NCI-H69 (cell line): ENCODE measurements at regions not wholly inside any gene's neighbourhood (a gene's known extent, or its start where the extent isn't known, plus 50 kb on each side); places are given as distances from the start of the nearest gene placed in this dataset.
"Not testable (repeated sequence)": the region's sequence is repeated elsewhere in the genome, so short reads cannot be mapped to it uniquely, and the experiment has no call there.

ENCODE experiments used
- DNase-seq: peaks from one replicate; lab custom pipeline; 2025; lab: John Stamatoyannopoulos, UW

GRCh38 chr15:96052154-96052553 is 278.3 kb upstream of the NR2F2 start:
- DNase-seq, result no peak

DNA sequence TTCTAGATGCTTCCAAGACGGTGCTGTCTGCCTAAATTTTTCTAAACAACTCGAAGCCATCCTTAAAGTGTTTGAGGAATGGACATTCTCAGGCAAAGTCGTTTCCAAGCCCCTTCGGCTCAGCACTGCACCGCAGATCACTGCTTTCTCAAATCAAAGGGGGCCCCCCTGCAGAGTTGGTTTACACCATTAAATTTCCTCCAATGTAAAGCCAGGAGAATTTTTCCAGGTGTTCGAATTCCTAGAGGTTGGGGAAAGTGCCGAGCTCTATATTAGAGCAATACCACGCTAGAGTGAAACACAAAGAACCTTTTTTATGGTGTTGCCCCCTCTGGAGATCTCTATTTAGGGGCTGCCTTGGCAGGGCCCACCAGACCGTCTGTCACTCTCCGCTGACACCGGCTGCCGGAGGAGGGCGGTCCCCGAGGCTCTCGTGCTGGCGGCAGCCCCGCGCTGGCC is 277.9 kb upstream of the NR2F2 start:
- DNase-seq, result peak; percentile 34

DNA sequence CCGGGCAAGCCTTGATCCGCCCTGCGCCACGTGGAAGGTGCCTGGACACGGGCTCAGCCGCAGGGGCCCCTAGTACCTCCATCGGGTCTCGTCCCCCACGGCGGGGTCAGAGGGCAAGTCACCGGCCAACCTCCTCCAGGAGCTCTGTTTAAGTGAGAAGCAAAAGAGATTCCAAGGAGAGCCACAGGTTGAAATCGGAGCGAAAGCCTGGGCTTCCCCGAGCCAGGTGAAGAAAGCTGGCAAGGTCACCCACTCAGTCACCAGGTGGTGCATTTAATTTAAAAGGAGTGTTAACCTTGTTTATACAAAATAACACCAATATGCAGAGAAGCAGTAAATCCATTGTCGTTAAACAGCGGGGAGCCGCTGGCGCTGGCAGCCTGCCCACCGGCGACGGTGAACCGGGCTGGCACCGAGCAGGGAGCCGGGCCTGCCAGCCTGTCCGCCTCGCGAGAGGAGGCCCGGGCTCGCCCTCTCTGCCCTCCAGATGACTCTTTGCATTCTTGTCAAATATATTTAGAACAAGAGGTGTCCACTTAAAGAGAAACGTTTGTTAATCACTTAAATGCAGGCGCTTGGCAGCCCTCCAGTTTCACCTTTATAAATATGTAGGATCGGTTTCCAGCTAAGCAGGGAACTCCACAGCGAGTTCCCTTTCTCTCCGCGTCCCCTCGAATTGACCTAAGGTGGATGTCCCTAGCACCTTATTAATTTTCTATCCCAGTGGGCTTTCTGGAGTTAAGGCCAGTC is 277.3 kb upstream of the NR2F2 start:
- peak; percentile 77 for DNase-seq

DNA sequence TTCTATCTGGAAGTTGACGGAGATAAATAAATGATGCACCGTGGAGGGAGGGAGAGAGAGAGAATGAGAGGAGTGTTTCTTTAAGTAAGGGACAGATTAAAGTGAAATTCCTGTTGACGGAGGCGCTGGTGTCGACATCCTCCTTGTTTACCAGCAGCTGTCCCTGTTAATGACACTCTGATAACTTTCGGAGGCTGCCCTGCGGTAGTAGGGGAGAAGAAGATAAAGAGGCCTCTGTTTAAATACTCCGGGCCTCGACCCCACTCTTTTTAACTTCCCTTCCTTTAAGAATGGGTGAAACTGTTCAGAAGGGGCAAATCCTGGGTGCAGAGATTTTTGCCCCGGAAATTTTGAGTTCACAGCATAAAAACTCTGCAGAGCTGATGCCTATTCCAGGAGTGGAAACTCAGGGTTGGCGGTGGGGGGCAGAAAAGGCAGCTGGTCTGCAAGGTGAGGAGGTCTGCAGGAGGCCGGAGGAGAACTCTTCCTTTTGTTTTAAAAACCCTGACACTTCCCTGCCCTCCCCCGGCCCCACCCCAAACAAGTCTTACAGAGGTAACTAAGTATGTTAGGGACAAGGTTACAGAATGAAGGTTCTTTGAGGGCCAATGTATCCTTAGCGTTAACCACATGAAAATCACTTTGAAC is 276.6 kb upstream of the NR2F2 start:
- DNase-seq, result no peak

GRCh38 chr15:96054621-96055020 is 275.9 kb upstream of the NR2F2 start:
- peak; percentile 2 for DNase-seq

DNA sequence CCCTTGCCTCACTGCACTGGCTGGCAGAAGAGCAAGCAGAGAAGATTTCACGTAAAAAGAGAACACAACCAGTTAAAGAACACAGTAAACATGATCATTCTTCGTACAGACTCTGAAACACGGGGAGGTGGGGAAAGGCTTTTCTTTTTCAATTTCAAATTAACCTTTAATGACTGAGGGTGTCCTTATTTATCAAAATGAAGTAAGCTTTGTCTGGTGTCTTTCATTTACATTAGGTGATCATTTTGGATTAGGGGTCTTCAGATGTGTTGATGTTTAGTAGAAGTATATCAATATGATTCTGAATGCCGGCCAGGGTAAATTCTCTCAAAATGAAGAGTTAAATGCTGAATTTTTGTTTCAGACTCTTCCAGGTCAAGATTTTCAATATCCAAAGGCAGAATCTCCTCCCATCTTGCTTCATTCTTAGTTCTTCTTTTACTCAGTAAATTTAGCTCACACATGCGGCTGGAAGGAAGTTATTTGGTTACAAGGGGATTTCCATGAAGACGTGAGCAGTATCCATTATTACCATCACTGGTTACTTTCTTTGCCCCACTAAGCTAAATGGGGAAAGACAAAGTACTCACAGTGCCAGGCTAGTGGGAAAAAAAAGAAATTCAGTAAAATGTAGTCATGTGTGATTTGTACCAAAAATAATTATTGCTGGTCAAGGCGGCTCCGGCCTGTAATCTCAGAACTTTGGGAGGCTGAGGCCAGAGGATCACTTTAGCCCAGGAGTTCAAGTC is 272.2 kb upstream of the NR2F2 start:
- DNase-seq, result no peak

GRCh38 chr15:96058852-96059103 is 271.7 kb upstream of the NR2F2 start:
- DNase-seq, result not testable (repeated sequence)

DNA sequence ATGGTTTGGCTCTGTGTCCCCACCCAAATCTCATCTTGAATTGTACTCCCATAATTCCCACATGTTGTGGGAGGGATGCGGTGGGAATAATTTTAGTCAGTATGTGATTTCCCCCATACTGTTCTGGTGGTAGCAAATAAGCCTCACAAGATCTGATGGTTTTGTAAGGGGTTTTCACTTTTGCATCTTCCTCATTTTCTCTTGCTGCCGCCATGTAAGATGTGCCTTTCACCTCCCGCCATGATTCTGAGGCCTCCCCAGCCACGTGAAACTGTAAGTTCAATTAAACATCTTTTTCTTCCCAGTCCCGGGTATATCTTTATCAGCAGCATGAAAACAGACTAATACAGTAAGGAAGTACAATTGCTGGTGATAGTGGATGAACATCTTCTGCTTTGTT is 269.9 kb upstream of the NR2F2 start:
- not testable (repeated sequence) for DNase-seq

DNA sequence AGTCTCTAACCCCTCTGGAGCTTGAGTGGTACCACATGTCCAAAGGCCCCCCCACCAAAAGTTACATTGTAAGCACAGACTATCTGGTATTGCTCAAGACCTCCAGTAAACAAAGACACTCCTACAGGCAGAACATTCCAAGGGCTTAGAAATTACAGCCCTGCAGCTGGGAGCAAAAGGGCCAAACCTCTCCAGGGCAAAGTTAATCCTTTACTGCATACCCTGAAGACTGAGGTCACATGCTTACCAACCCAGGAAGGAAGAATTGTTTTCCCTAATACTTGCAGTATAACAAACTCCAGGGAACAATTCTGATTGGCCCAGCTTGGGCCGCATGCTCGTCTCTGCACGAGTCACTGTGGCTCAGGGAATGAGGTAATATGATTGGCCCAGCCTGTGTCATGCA is 266.1 kb upstream of the NR2F2 start:
- DNase-seq, result no peak

DNA sequence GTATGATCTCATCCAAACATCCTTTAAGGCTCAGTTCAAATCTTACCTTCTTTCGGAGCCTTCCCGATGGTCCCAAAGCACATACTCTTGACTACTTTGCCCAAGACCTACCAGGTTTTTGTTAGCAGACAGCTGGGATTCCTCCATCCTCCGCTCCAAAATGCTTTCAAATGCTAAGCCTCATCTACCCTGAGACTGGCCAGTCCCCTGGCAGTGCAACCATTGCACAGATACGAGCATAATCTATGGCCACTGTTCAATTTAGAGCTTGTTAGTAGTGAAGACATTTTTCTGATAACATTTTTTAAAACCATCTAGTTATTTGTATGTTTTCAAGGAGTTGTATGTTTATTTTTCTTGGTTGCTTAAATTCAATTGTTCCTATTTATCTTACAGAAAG is 264.4 kb upstream of the NR2F2 start:
- no peak for DNase-seq

DNA sequence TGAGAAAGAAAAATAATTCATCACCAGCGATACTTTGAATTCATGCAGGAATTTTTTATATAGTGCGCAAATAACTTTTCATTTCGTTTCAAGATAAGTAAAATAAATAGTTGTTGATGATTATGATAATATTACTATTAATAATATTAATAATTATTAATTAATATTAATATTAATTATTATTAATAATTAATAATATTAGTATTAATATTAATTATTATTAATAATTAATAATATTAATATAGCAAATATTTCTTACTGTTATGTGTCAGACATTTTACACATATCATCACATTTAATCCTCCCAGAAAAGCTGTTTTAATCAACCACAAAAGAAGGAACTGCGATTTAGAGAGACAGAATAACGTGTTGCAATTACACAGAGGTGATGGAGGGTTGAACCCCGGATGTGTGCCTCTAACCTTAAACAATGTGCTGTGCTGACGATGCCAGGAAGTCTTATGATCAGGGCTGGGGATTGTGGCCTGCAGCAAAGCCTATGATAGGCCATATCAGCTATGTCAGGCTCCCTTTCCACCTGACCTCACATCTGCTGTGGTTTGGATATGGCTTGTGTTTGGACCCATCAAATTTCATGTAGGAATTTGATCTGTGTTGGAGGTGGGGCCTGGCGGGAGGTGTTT is 263.5 kb upstream of the NR2F2 start:
- no peak for DNase-seq

- no peak for DNase-seq
Measured at GRCh38 chr15:96067677-96068076, 262.8 kb upstream of the NR2F2 start.

- DNase-seq, result no peak
Measured at GRCh38 chr15:96068897-96069296, 261.6 kb upstream of the NR2F2 start.

DNA sequence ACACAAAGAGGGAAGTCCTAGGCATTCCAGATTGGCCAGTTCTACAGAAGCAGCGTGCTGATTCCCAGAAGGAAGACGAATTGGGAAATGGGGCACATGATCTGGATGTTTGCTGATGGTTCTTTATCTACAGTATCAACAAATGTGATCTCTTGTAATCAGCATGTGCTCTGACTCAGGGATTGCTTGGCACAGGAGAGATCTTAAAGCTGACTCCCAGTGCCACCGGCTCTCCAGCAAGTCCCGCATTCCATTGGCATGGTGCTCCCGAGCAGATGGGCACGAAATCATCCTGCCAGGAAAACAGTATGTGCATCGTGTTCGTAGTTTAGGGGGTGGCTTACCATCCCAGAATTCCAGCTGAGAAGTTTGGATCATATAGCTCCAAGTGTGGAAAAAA is 259.9 kb upstream of the NR2F2 start:
- DNase-seq, result no peak

DNA sequence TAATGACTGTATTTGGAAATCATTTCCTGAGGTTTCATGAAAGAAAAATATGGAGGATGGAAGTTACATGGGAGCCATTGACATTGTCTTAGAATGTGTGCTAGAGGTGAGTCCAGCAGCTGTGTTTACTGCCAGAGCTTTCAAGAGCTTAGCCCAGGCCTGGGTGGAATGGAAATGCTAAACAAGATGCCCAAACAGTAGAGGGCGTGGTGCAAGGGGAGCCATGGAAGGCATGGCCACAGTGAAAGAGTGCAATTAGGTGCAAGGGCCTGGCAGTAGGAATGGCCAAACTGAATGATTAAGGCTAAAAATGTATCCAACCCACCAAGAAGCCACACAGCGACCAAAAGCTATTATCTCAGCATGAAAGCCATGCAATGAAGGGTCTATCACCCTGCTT is 257.7 kb upstream of the NR2F2 start:
- DNase-seq, result no peak

DNA sequence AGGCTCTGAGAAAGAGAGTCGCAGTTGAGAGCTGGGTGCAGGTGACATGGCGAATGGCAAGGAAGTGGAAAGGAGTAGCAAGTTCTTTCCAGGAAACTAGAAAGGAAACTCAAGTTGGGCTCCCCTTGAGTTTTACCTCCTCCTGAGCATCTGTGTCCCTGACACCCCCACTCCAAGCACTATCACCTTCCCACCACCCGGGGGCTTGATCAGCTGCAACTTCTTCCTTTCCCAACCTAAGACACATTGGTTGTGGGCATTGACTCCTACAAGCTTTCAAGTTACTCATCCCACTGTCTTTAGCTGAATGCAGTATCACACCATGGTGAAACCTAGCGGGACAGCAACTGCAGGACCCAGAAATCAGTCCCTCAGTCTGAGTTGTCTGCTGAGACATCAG is 256.6 kb upstream of the NR2F2 start:
- DNase-seq, result no peak

DNA sequence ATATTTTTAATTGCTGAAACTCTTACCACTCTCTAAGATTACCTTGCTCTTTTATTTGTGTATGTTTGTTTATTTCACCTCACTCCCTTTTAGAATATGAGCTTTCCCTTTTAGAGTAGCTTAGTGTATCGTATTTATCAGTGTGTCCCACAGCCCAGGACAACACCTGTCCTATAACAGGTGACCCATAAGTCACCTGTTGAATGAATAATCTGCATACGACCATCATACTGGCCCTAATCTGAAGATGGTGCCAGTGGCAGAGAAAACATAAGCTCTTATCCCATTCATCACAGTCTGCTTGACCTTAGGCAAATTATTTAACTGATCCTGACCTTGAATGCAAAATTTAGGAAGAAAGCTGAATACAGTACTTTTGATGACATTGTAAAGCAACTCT is 254.6 kb upstream of the NR2F2 start:
- no peak for DNase-seq

DNA sequence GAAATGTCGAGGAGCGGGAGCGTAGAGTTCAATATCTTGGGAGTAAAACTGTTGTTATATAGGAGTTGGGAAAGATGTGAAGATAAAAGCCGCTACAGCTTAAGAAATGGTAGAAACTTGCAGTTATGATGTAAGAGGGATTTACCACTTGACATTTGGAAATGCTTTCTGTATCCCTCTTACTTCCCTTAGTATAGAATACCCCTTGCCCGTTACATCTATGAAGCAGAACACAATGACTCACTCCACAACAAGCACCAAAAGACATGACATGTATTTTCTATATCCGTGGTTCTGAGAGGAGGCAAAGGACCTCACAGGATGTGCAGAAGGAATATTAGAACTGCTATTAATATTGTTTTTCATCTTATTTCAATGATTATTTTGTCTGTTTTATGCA is 254.2 kb upstream of the NR2F2 start:
- DNase-seq, result no peak

DNA sequence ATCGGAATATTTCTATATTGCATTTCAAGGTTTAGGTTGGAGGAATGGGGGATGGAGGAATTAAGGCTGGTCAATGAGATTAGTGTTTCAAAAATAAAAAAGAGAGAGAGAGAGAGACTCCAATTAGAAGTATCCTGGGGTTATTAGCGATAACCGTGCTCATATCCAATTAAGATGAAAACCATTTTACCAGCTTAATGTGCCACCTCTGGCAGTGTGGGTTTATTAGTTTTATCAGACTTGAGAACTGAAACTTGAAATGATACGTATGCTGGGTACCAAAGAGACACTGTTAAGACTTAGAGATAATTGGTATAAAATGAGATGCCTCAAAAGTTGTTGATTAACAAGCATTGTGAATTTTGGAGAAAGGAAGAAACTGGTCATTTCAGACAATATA is 251.5 kb upstream of the NR2F2 start:
- DNase-seq, result no peak

GRCh38 chr15:96079882-96080281 is 250.6 kb upstream of the NR2F2 start:
- no peak for DNase-seq

- no peak for DNase-seq
Measured at GRCh38 chr15:96086164-96086563, 244.3 kb upstream of the NR2F2 start.

DNA sequence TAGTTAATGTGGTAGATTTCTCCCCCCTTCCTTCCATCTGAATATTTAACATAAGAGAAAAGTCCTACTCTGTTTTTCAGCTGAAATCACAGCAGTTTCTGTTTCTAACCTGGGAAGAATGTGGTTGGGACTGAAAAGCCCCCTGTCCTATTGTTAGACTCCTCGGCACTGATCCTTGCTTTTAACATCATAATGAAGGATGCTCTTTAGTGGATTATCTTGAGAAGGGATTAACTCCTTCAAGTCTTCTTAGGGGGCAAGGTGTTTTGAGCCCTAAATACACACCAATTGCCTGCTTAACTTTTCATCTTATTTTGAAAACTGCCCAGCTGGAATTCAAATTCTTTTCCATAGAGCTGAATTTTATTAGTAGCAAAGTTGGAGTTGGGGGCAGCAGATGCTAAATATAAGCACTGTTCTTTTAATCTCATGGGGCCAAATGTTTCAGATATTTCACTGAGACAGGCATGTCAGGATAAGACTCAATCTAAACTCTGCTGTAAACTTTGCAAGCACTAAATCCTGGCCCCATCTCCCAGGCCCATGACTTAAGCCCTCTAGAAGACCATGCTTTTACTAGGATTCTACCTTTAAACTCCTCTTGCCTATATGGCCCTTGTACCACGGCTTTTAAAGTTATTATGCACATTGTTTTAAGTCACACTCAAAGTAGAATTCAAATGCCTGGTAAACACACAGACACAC is 243.2 kb upstream of the NR2F2 start:
- no peak for DNase-seq
